Astrocyte (in vitro differentiated cells and primary cell): ENCODE measurements at regions not wholly inside any gene's neighbourhood (a gene's known extent, or its start where the extent isn't known, plus 50 kb on each side); places are given as distances from the start of the nearest gene placed in this dataset.

ENCODE experiments used
- DNase-seq: peaks from one replicate; pipeline ENCODE4 v3.0.0-alpha.2; 2010; ENCODE audit warnings: low read depth
- FAIRE-seq: peaks from 2 replicates; lab custom pipeline; 2011; peaks lifted over from hg19 to GRCh38; lab: Jason Lieb, UNC
- H2AFZ ChIP-seq: 2 replicates; pipeline ENCODE4 v1.6.0; 2012; ENCODE audit warnings: low read depth, low read length, inconsistent platforms
- H3K27ac ChIP-seq: 2 replicates; pipeline ENCODE4 v1.5.1; 2011; ENCODE audit warnings: low read depth, low read length, inconsistent platforms
- H3K27me3 ChIP-seq: 2 replicates; pipeline ENCODE4 v1.6.0; 2011; ENCODE audit warnings: low read length, inconsistent platforms; ENCODE audit not compliant: insufficient read depth
- H3K36me3 ChIP-seq: 2 replicates; pipeline ENCODE4 v1.5.1; 2011; ENCODE audit warnings: low read length, inconsistent platforms; ENCODE audit not compliant: insufficient read depth
- H3K4me1 ChIP-seq: 2 replicates; pipeline ENCODE4 v1.5.1; 2011; ENCODE audit warnings: low read length, inconsistent platforms; ENCODE audit not compliant: insufficient read depth
- H3K4me2 ChIP-seq: 2 replicates; pipeline ENCODE4 v1.6.0; 2012; ENCODE audit warnings: low read length, inconsistent platforms
- H3K4me3 ChIP-seq: 2 replicates; pipeline ENCODE4 v1.5.1; 2011; ENCODE audit warnings: low read depth, mild to moderate bottlenecking, low read length, inconsistent platforms; ENCODE audit not compliant: insufficient read depth
- H3K79me2 ChIP-seq: 2 replicates; pipeline ENCODE4 v1.6.0; 2012; ENCODE audit warnings: mild to moderate bottlenecking, low read length, inconsistent platforms; ENCODE audit not compliant: insufficient read depth
- H3K9ac ChIP-seq: 2 replicates; pipeline ENCODE4 v1.6.0; 2012; ENCODE audit warnings: mild to moderate bottlenecking, low read length, inconsistent platforms
- H3K9me3 ChIP-seq: 2 replicates; pipeline ENCODE4 v1.5.1; 2012; ENCODE audit warnings: low read depth, mild to moderate bottlenecking, low read length, inconsistent platforms; ENCODE audit not compliant: insufficient read depth
- H4K20me1 ChIP-seq: 2 replicates; pipeline ENCODE4 v1.6.0; 2012; ENCODE audit warnings: low read length, inconsistent platforms; ENCODE audit not compliant: insufficient read depth
- H3K27ac Mint-ChIP-seq: one replicate; pipeline ENCODE4 v1.8.0; 2021; ENCODE audit warnings: mild to moderate bottlenecking, mixed read lengths; ENCODE audit not compliant: unreplicated experiment
- H3K27me3 Mint-ChIP-seq: one replicate; pipeline ENCODE4 v1.8.0; 2021; ENCODE audit warnings: low read depth, mixed read lengths; ENCODE audit not compliant: unreplicated experiment
- H3K36me3 Mint-ChIP-seq: one replicate; pipeline ENCODE4 v1.8.0; 2021; ENCODE audit warnings: low read depth, mixed read lengths; ENCODE audit not compliant: unreplicated experiment
- H3K4me1 Mint-ChIP-seq: one replicate; pipeline ENCODE4 v1.8.0; 2021; ENCODE audit warnings: low read depth, mixed read lengths; ENCODE audit not compliant: unreplicated experiment
- H3K4me3 Mint-ChIP-seq: one replicate; pipeline ENCODE4 v1.8.0; 2021; ENCODE audit warnings: mild to moderate bottlenecking, moderate library complexity, mixed read lengths; ENCODE audit not compliant: unreplicated experiment
- H3K9me3 Mint-ChIP-seq: one replicate; pipeline ENCODE4 v1.8.0; 2021; ENCODE audit warnings: mild to moderate bottlenecking, mixed read lengths; ENCODE audit not compliant: unreplicated experiment
- CTCF ChIP-seq: IDR thresholded peaks from 2 replicates; pipeline ENCODE4 v1.5.1; 2011; ENCODE audit warnings: low read depth, mild to moderate bottlenecking, inconsistent platforms, low read length, moderate library complexity; ENCODE audit not compliant: insufficient read depth
- EZH2 ChIP-seq: IDR thresholded peaks from 2 replicates; pipeline ENCODE4 v1.6.1; 2012; ENCODE audit warnings: mild to moderate bottlenecking, low read length, inconsistent platforms; ENCODE audit not compliant: insufficient read depth

GRCh38 chr16:13629704-13630103, 290.2 kb upstream of the ERCC4 start:
- Histone ChIP-seq H3K9me3 (peaks cover 2% of the 10 kb centered on the region), H3K27ac (no peak overlapping the region), H3K9ac (no peak overlapping the region), H3K36me3 (no peaks in the 10 kb centered on the region), H3K27me3 (no peaks in the 10 kb centered on the region), H2AFZ (no peak overlapping the region), H3K4me3 (no peak overlapping the region), H3K4me1 (no peaks in the 10 kb centered on the region), H3K4me2 (no peak overlapping the region), H3K79me2 (no peaks in the 10 kb centered on the region), H4K20me1 (no peaks in the 10 kb centered on the region)
- Mint-ChIP-seq H3K36me3 (no peaks in the 10 kb centered on the region), H3K9me3 (no peaks in the 10 kb centered on the region), H3K4me1 (no peaks in the 10 kb centered on the region), H3K27ac (no peak overlapping the region), H3K4me3 (no peak overlapping the region), H3K27me3 (no peaks in the 10 kb centered on the region)
- FAIRE-seq, result no peak
- TF ChIP-seq CTCF, result no peak
- no peak for TF ChIP-seq EZH2
- DNase-seq, result no peak

GRCh38 chr16:13630374-13630773, 289.6 kb upstream of the ERCC4 start:
- no peak overlapping the region for H3K9ac ChIP-seq
- no peaks in the 10 kb centered on the region for H3K36me3 ChIP-seq
- no peaks in the 10 kb centered on the region for H3K27me3 ChIP-seq
- DNase-seq (no peak), FAIRE-seq (no peak)
- no peak overlapping the region for H3K4me3 ChIP-seq
- no peaks in the 10 kb centered on the region for H3K9me3 Mint-ChIP-seq
- H3K27ac ChIP-seq, result no peak overlapping the region
- no peaks in the 10 kb centered on the region for H3K79me2 ChIP-seq
- H3K27me3 Mint-ChIP-seq, result no peaks in the 10 kb centered on the region
- no peak overlapping the region for H2AFZ ChIP-seq
- H3K4me3 Mint-ChIP-seq, result no peak overlapping the region
- no peak for TF ChIP-seq EZH2
- no peak for TF ChIP-seq CTCF
- no peak overlapping the region for H3K27ac Mint-ChIP-seq
- H3K4me2 ChIP-seq, result no peak overlapping the region
- H3K4me1 Mint-ChIP-seq, result no peaks in the 10 kb centered on the region
- H3K9me3 ChIP-seq, result peaks cover 2% of the 10 kb centered on the region
- H3K36me3 Mint-ChIP-seq, result no peaks in the 10 kb centered on the region
- no peaks in the 10 kb centered on the region for H3K4me1 ChIP-seq
- no peaks in the 10 kb centered on the region for H4K20me1 ChIP-seq

DNA sequence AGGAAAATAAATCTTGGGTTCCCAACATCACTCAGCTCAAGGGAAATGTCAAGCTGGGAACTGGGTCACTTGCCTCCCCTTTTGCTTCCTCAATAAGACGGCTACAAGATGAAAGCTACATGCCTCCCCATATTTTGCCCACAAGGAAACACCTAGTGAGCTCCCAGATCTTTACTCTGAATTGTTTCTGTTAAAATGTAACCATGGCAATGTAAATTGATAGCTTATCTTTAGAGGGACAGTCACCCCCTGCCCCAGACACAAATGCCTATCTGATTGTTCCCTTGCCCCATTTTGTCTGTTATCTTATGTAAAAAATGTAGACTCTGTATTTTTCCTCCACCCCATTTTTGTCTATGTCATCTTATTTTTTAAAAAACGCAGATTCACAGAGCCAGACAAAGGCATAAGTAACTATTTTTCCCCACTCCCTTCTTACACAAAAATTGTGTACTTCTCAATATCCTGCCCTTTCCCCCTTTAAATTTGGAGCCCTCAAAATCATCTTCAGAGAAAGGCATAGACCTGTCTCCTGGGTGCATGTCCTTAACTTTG, 288.7 kb upstream of the ERCC4 start:
- H3K9ac ChIP-seq, result no peak overlapping the region
- no peak overlapping the region for H3K27ac Mint-ChIP-seq

More for the DNA sequence above, 288.7 kb upstream of the ERCC4 start:
- DNase-seq, result no peak
- Histone ChIP-seq H3K27me3 (no peaks in the 10 kb centered on the region), H3K9me3 (peaks cover 2% of the 10 kb centered on the region), H2AFZ (no peak overlapping the region), H3K36me3 (no peaks in the 10 kb centered on the region), H3K79me2 (no peaks in the 10 kb centered on the region), H4K20me1 (no peaks in the 10 kb centered on the region), H3K27ac (no peak overlapping the region), H3K4me3 (no peak overlapping the region), H3K4me2 (no peak overlapping the region), H3K4me1 (no peaks in the 10 kb centered on the region)
- Mint-ChIP-seq H3K4me3 (no peak overlapping the region), H3K27me3 (no peaks in the 10 kb centered on the region), H3K36me3 (no peaks in the 10 kb centered on the region), H3K4me1 (no peaks in the 10 kb centered on the region), H3K9me3 (no peaks in the 10 kb centered on the region)
- no peak for FAIRE-seq
- TF ChIP-seq EZH2, result no peak
- TF ChIP-seq CTCF, result no peak
